NCI-H226 (cell line): ENCODE measurements at regions not wholly inside any gene's neighbourhood (a gene's known extent, or its start where the extent isn't known, plus 50 kb on each side); places are given as distances from the start of the nearest gene placed in this dataset.
"Not testable (repeated sequence)": the region's sequence is repeated elsewhere in the genome, so short reads cannot be mapped to it uniquely, and the experiment has no call there.

ENCODE experiments used
- DNase-seq: peaks from one replicate; pipeline ENCODE4 v3.0.0-alpha.2; 2015

DNA sequence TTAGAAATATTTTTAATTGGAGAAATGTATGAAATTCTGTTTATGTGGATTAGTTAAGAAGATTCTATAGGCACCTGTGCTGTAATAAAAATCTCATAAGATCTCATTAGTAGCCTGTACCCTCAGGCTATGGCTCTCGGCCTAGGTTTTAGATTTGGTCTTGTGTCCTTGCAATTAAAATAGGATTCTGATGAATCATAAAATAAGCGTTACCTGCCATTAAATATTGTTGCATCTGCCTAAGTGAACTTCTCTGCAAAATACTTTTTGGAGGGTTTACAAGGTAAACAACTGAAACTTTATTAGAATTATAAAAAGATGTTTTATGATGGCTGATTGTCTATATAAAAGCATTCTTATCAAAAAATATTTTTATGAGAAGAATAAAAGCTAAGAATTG, 804.1 kb upstream of the ANO3 start:
- no peak for DNase-seq

DNA sequence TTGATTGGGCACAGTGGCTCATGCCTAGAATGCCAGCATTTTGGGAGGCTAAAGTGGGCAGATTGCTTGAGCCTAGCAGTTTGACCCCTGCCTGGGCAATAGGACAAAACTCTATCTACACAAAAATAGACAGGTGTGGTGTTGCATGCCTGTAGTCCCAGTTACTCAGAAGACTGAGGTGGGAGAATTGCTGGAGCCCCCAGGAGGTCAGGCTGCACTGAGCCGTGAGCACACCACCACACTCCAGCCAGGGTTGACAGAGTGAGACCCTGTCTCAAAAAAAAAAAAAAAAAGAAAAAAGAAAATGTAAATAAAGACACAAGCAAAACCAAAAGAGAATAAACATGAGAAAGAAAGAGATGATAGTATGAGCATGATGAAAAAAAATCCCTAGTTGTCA, 802.4 kb upstream of the ANO3 start:
- DNase-seq: no peak

DNA sequence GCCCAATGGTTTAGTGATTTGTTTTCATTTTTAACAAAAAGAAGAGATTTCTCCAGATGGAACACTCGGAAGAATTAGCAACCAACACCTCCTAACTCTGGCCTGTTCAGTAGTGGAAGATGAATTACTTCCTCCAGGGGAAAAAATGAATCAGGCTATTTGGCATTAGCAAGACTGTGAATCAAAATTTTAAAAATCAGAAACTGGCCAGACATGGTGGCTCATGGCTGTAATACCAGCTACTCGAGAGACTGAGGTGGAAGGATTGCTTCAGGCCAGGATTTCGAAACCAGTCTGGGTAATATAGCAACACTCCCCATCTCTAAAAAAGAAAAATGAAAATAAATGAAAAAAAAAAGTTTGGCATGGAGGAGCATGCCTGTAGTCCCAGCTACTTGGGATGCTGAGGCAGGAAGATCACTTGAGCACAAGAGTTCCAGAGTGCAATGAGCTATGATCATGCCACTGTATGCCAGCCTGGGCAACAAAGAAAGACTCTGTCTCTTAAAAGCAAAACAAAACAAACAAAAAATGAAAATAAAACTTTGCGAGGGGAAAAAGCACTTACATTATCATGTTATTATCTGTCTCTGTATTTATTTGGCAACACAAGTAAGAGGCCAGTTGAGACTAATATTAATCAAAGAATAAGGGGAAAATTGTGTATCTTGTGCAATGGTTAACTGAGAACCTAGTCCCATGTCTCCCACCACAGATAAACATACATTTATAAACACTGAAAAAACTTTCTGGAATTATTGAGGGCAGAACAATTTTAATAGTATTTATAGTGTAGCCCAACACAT, 796.3 kb upstream of the ANO3 start:
- peak; percentile 52 for DNase-seq

DNA sequence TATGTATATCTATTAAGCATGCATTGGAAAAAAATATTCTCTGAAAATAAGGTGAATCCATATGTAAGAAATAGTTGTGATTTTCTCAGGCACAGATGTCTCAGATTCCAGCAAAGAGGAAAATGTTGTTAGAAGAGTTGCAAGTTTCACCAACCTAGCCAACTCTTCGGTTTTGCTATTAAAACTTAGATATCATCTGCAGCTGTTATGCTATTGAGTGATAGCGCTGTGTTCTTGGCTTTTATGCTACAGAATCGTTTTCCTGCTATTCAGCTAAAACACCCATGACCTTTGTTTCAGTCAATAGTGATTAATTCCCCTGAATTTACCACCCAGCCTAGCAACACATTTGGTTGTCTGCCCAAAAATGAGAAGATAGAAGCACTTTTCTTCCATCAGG, 795.6 kb upstream of the ANO3 start:
- no peak for DNase-seq

DNA sequence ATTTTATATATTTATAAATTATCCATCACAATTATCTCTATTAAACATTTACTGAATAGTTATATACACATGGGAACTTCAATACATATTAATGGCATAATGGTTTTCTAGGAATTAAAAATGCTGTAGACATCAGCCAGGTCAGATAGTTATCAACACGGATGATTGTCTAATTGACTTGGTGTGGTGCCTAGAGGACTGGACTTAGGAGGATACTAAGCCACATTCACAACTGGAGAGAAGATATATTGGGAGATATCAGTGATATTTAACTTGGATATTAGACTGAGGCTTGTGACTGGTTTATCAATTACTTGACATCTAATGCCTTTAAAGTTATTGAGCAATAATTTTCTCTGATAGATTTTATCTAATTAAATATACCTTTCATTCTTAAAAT, 794.5 kb upstream of the ANO3 start:
- no peak for DNase-seq

DNA sequence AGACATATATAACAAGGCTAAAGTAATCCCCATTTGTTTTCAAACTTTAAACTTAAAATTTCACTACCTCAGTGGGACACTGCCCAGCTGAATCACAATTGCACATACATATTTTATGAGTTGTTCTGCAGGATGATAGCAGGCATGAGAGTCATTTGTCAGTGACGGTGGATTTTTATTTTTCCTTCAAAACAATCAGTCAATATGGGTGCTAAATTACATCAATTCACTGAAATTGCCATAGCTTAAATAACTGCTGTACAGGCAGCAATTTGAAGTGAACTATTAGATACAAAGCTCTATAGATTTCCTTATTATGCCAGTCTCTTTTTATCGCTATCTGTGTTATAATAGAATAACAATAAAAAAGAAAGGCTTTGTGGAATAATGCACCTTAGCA, 784.6 kb upstream of the ANO3 start:
- DNase-seq: no peak

DNA sequence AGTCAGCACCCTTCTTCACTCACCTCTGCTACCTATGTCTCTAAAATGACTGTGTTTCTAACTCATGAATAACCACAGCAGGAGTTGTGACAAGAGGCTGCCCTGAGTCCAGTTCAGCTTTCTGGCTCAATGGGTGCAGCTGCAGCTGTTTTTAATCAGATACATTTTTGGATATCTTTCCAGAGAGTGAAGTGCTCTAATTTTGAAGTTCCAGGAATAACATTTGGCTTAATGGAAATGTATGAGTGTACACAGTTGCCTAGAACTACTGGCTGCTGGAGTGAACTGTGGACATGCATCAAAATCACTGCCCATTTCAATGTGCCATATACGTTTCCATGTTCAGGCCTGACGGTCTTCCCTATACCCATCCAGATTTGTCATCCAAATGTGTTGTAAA, 769.5 kb upstream of the ANO3 start:
- no peak for DNase-seq

DNA sequence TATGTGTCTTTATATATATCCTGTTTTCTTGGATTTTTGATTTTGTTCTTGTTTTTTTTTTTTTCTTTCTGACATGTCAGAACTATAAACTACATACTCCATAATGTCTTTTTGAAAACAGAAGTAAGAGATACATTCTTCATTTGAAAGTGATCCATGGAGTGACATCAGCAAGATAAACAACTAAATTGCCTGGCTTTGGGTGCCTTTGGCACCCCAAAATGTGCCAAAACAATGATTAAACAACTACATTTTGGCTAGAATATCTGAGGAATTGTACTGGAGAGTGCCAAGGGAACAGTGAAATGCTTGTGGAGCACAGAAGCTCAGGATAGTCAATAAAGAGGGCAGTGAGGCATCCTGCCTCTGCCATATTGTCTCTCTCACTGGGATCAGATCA, 766.1 kb upstream of the ANO3 start:
- DNase-seq: no peak

DNA sequence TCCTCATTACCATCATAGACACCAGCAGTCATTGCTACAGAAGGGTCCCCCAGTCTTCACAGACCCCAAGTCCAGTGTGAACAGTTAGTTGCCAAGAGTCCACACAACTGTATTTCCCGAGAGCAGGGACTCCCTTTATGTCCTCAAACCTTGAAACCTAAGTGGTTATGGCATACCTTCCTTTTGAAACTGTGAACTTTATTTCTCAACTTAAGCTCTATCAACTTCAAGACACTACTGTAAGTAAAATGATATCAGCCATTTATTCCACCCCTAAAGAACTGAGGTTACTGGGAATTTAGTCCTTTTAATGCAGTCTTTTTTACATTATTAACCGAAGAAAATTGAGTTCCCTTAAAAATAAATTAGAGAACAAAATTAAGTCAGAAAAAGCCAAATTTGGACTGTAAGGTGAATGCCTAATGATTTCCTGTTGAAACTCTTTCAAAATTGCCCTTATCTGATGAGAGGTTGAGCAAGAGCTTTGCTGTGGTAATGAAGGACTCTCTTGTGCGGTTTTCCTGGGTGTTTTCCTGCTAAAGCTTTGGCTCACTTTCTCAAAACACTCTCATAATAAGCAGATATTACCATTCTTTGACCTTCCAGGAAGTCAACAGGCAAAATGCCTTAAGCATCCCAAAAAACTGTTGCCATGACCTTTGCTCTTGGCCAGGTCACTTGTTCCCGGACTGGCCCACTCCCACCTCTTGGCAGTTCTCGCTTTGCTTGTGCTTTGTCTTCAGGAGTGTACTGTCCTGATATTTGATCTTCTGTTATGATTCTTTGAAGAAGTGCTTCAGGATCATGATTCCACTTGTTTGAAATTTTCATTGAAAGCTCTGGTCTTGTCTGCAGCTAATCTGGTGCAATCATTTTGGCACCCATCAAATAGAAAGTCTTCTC, 765.4 kb upstream of the ANO3 start:
- DNase-seq: peak; percentile 33

DNA sequence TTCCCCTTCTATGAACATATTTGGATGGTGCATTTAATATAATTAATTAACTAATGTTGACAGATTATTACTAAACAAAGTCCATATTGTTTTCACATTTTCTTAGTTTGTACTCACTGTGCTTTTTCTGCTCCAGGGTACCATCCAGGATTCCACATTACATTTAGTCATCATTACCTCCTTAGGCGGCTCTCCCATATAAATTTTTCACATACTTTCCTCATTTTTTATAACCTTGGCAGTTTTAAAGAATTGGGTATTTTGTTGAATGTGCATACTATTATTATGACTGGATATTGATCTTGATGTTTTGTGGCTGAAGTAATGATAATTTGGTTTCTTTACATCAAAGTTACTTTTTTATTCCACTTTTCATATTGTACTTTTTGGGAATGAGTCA, 755.6 kb upstream of the ANO3 start:
- DNase-seq: no peak

DNA sequence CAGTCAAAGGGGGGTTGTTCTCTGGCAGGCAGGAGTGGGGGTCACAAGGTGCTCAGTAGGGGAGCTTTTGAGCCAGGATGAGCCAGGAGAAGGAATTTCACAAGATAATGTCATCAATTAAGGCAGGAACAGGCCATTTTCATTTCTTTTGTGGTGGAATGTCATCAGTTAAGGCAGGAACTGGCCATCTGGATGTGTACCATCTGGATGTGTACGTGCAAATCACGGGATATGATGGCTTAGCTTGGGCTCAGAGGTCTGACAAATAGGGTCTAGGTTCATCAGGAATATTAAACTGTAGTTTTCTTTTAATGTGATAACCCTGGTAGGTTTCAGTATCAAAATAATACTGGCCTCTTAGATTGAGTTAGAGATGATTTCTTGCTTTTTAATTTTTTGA, 752.4 kb upstream of the ANO3 start:
- DNase-seq: not testable (repeated sequence)

DNA sequence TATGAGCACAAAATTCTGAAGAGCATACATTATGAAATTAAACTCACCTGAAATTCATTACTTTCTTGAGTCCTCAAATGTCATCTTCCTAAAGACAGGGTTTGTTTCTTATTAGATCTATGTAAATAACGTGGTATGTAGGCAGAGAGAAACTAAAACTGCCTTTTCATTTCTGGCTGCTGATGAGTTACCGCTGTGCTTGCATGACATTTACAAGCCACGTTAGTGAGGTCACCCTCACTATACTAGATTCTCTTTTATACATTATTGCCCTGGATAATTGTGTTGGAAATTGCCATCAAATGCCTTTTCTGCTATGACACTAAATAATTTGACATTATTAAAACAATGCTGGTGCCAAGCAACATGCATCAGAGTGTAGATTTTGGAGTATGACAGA, 748.3 kb upstream of the ANO3 start:
- DNase-seq: no peak

DNA sequence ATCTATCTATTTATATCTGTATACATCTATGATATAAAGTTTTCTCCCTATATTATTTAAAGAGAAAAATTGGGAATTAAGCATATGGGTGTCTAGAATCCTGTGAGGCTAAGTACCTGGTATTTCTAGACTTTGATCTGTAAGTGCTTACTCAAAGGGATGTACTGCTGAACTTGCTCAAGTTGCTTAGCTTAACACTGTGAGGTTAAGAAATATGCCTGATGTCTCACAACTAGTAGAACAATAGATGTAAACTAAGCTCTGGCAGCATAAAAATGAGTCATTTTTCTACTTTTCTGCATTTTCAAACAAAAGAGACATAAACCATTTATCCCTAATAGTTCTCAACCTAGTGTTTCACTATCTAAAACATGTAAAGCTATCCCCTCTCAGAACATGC, 744.4 kb upstream of the ANO3 start:
- DNase-seq: no peak

DNA sequence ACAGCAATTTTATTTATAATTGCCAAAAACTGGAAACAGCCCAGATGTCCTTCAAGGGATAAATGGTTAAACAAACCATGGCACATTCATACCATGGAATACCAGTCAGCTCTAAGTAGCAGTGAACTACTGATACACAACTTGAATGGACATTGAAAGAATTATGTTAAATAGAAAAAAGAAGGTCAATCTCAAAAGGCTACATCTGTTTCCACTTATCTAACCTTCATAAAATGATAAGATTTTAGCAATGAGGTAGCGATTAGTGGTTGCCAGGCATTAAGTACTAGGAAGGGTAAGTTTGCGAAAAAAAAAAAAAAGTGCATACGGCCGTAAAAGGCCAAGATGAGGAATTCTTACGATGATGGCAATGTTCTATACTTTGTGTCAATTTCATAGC, 738.7 kb upstream of the ANO3 start:
- no peak for DNase-seq

DNA sequence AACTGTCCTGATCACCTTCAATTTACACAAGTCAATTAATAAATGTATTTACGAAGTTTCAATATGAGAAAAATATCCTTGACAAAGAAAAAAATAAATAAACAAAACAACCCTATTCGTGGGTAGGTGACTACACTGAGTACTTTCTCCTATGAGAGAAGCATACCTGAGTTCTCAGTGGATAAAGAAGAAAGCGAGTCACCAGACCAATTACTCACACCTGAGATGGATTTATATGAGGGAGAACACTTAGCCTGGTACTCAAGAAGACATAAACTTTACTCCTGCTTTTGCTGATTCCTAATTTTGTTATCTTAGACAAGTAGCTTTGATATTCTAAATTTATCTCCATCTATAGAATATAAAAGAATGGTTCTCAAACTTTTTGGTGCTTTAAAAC, 735.2 kb upstream of the ANO3 start:
- no peak for DNase-seq

DNA sequence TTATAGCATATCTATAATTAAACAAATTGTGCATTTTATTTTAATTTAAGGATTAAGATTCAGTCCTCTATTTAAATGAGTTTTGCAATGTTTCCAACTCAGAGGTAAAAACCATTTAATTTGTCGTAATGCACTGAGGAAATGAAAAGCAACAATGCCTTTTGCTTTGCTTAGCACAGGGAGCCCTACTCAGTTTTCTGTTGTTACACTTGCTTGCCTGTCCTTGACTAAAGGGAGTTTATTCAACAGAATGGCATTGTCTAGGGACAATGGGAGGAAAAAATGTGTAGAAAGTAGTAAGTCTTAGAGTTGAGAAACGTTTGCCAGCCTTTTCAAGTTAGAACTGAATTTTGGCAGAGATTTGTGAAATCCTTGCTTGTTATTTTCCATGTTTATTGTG, 734.2 kb upstream of the ANO3 start:
- DNase-seq: no peak

DNA sequence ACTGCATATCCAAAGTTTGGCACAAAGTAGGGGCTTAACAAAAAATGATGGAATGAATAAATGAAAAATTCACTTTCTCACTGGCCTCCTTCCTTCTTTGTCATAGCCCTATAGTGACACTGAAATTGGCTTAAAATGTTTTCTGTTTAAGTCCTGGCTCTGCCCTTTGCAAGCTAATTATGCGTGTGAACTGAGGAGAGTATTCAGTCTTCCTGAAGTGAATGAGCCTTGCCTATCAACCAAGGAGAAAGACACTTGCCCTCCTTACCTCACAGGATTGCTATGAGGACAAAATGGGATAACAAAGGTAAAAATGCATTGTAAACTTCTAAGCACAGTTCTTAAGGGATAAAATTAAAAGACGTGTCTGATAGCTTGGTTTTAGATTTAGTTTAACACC, 729.8 kb upstream of the ANO3 start:
- DNase-seq: no peak

DNA sequence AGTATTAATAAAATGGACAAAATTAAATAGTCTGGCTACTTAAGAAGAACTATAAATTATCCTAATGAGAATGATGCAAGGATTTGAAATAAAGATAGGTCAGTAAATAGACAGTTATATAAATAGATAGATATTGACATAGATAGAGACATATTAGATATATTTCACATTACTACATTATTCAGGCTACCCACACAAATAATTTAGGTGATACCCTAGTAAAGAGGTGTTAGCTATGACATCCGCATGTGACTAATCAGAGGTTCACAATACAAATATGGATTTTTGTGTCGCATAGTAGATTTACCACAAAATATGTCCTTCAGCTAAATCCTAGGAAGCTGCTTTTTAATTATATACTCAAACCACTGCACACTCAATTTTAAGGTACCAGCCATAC, 729.0 kb upstream of the ANO3 start:
- DNase-seq: no peak

DNA sequence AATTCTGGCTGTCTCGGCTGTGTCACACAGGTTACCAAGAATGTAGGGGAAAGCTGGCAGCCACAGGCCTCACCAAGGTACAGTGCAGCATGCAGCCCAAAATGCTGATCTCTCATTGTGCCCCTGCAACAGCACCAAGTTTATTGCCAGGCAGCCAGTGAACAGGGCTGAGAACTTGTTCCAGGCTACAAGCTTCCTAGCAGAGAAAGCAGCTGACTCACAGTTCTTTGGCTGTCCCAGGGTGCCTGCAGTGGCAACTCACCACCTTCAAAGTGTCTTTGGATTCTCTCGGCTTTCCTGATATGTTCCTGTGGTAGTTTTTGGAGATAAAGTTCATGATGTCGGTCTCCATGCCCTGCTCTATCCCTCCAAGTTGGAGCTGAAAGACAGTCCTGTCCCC, 719.1 kb upstream of the ANO3 start:
- no peak for DNase-seq

DNA sequence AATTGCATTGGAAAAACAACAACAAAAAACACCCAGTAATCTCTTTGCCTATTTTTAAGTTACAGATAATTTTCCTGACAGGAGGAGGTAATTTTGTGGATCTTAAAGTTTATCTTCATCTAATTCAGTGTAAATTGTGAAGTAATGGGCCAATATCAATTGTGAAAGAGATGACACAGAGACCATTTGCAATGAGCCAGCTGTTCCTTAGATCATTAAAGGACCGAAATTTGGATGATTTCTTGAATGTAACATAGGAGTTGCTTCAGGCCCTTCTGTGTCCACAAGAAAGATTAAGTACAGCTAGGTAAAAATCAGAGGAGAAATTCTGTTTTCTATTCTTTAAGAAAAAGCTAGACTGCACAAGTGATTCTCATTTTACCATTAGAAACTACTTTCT, 718.5 kb upstream of the ANO3 start:
- DNase-seq: no peak

DNA sequence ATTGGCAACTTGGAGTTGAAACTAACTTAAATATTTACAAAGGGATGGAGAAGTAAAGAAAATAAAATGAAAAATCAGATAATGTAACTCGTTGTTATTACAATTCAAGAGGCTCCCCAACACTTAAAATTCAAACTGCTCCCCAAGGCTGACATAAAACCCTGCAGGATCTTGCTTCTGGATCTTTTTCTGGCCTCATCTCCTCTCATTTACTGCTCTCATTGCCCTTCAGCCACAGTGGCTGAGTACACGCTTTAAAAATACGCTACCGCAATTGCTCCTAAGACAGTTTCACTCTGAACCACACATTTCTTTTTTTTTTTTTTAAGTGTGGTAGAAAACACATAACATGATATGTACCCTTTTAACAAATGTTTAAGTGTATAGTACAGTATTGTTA, 718.1 kb upstream of the ANO3 start:
- no peak for DNase-seq

DNA sequence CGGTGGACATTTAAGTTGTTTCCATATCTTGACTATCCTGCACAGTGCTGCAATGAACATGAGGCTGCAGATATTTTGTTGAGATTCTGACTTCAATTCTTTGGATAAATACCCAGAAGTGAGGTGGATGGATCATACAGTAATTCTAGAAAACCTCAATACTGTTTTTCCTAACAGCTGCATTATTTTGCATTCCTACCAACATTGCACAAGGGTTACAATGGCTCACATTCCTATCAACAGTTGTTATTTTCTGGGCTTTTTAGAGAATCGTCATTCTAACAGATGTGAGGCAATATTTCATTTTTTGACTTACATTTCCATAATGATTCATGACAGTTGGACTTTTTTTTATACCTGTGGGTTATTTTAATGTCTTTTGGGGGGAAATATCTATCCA, 716.9 kb upstream of the ANO3 start:
- no peak for DNase-seq

DNA sequence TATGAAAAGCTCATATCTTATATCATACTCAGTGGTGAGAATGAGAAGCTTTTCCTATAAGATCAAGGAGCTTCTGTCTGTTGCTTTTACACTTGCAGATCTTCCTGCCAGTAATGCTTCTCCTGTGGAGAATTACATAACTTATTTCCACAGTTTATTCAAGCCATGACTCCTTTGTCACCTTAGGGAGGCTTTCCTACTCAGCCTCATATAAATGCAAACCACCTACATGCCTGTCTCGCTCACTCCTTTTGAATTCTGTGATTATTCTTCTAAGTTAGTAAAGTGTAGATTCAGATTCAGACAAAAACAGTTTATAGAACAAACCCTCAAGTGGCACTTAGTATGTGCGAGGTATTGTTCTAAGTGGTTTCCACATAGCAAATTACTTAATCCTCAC, 716.1 kb upstream of the ANO3 start:
- no peak for DNase-seq

DNA sequence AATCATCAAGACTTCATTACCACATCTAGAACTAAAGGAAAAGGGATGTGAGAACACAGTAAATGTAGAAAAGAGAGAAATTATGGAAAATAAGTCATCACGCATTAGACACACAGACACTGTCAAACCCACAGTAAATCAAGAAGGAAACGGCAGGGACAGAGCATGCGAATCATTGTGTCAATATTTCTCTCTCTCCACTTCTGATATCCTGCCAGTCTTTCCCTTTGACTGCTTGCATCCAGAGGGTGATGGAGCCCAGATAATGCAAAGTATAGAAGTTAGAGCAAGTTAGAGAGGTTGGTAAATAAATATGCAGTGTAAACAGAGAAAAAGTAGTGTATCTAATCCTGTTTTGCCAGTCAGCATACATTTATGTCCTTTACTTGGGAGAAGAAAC, 706.8 kb upstream of the ANO3 start:
- DNase-seq: no peak

DNA sequence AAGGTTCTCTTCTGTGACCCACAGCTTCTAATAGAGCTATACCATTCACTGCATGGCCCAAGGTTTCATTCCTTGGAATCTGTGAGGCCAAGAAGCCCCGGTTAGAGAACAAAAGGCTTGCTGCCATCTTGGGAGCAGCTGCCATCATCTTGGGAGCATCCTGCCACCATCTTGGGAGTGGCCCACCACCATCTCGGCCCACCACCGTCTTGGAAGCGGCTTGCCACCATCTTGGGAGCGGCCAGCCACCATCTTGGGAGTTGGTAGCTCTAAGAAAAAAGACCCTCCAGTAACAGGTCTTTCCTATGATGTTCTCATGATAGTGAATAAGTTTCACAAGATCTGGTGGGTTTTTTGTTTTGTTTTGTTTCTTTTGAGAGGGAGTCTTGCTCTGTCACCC, 703.9 kb upstream of the ANO3 start:
- DNase-seq: no peak
